ENCODE measurements at regions not wholly inside any gene's neighbourhood (a gene's known extent, or its start where the extent isn't known, plus 50 kb on each side); places are given as distances from the start of the nearest gene placed in this dataset.

- FAIRE-seq: no peak
- DNase-seq (ENCODE audit: low spot score): no peak
These were observed 63.6 kb upstream of the SFRP2 start for GRCh38 chr4:153852501-153852900.

- DNase-seq (ENCODE audit: low spot score) (no peak), FAIRE-seq (no peak)
These were observed 61.8 kb upstream of the SFRP2 start for GRCh38 chr4:153850533-153851280.

- no peak for DNase-seq (ENCODE audit: low spot score)
- no peak for FAIRE-seq
These were observed 55.3 kb upstream of the SFRP2 start for GRCh38 chr4:153844144-153844543.

All from urothelium cell line (cell line).